Psoas muscle (tissue), 7 donors: ENCODE measurements at regions not wholly inside any gene's neighbourhood (a gene's known extent, or its start where the extent isn't known, plus 50 kb on each side); places are given as distances from the start of the nearest gene placed in this dataset.

ENCODE experiments used
- ATAC-seq, 4 donors: fragments of 200-7000 bp; cut with Tn5 transposase; one replicate each; pipeline ENCODE4 v1.9.1; 2020; ENCODE audit warnings: moderate library complexity in 3 of 4, mild to moderate bottlenecking in 2 of 4
- DNase-seq, 2 donors: peaks; one replicate each; pipeline ENCODE4 v3.0.0-alpha.2; 2020
- H3K27ac ChIP-seq: fragments of 200-600 bp; one replicate; pipeline ENCODE4 v1.8.0; 2022
- H3K27me3 ChIP-seq, 3 donors: fragments of 200-600 bp in 1 of 3; one replicate each; pipeline versions ENCODE4 v1.6.1 to v1.8.0; 2013 to 2022; ENCODE audit warnings: low read length in 2 of 3, mild to moderate bottlenecking in 2 of 3, moderate library complexity in 1 of 3; ENCODE audit not compliant: insufficient read depth in 3 of 3
- H3K36me3 ChIP-seq, 2 donors: fragments of 200-600 bp in 1 of 2; one replicate each; pipeline versions ENCODE4 v1.6.1 to v1.8.0; 2013 to 2022; ENCODE audit warnings: low read depth in 1 of 2, mild to moderate bottlenecking in 1 of 2, moderate library complexity in 1 of 2; ENCODE audit not compliant: insufficient read depth in 1 of 2
- H3K4me1 ChIP-seq: fragments of 200-600 bp; one replicate; pipeline ENCODE4 v1.8.0; 2022
- H3K4me3 ChIP-seq: fragments of 200-600 bp; one replicate; pipeline ENCODE4 v1.8.0; 2022; ENCODE audit warnings: mild to moderate bottlenecking
- H3K9me3 ChIP-seq: fragments of 200-600 bp; one replicate; pipeline ENCODE4 v1.8.0; 2022
- WGBS, 3 donors: extraction: QIAGEN DNeasy Blood & Tissue Kit; methylation state at CpG; one replicate each; pipeline versions ENCODE4 v1.1.6 to v1.1.7; 2013; 5-methylcytosine and 5-hydroxymethylcytosine counted together
- intact Hi-C, 2 donors: fragments of 100-400 bp; cut with DNase I; formaldehyde crosslinking; loops; one replicate each; pipeline versions ENCODE4 v1.11.0 to v1.14.2; 2022
- TF ChIP-seq, protein P1 (sequence below): fragments of 200-600 bp; IDR thresholded peaks from one replicate; pipeline ENCODE4 v1.8.0; 2022; ENCODE audit warnings: antibody characterized with exemption
- donor health status: healthy with polysubstance abuse.
- donor health status: DM: no; HTN: no; CAD: no; lungs with moderate emphysema.
- donor health status: Bipolar disorder and iron deficiency.
- donor health status: healthy.
- donor health status: DM: yes; HTN: yes; CAD: no.
- donor health status: DM: no; HTN: no; CAD: no.
- donor health status: DM: yes; HTN: yes; CAD: no.

DNA sequence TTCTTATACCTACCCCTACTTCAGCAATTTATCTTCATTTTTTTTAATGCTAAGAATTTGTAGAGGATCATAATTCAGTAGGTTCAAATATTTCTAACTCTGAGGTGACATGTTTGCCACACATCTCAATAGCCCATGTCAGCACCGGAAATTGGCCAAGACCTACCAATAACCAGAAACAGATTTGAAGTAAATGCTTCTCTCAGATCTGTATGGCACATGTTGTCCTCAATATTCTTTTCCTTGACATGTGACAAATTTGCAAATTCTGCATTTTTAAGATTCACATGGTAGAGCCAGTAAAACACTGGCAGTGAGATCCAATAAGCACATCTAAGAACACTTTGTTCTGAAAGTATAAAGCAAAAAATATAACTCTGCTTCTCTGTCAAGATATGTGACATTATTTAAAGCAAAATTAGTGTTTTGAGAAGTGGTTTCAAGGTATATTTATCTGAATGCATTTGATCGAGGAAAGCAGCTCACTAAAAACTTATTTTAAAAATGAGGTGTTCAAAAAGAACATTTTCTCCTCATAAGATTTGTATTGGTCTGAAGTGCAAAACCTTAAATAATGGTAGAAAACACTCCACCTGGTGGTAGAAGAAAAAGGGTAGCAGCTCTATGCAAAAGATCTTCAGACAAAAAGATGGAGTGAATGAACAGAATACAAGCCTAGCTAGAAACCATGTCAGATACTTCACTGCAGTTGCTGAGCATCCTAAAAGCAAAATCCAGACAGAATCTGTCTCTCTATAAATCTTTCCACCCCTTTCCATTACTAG lies 513.8 kb upstream of the FAM241A start:
- Histone ChIP-seq H3K9me3 (no peaks in the 10 kb centered on the region), H3K27me3 (no peaks in the 10 kb centered on the region), H3K4me1 (no peaks in the 10 kb centered on the region), H3K4me3 (no peak overlapping the region), H3K27ac (no peak overlapping the region), H3K36me3 (no peaks in the 10 kb centered on the region)
- DNase-seq, result no peak
- intact Hi-C loops, result loop anchor here in 1 of 2 donors (10.0 kb wide), 1 partner anchor 997 kb away; no protein-coding TSS in a partner anchor
- no peak for ATAC-seq
- WGBS, 3 donors, result 66 to 71% (median 68%) methylated on average over 2 of the region's 2 CpGs
- TF ChIP-seq, protein P1, sequence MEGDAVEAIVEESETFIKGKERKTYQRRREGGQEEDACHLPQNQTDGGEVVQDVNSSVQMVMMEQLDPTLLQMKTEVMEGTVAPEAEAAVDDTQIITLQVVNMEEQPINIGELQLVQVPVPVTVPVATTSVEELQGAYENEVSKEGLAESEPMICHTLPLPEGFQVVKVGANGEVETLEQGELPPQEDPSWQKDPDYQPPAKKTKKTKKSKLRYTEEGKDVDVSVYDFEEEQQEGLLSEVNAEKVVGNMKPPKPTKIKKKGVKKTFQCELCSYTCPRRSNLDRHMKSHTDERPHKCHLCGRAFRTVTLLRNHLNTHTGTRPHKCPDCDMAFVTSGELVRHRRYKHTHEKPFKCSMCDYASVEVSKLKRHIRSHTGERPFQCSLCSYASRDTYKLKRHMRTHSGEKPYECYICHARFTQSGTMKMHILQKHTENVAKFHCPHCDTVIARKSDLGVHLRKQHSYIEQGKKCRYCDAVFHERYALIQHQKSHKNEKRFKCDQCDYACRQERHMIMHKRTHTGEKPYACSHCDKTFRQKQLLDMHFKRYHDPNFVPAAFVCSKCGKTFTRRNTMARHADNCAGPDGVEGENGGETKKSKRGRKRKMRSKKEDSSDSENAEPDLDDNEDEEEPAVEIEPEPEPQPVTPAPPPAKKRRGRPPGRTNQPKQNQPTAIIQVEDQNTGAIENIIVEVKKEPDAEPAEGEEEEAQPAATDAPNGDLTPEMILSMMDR, result no peak

- no peak overlapping the region for H3K4me3 ChIP-seq
- DNase-seq (no peak), ATAC-seq (no peak)
- intact Hi-C loops, result loop anchor here in 1 of 2 donors (10.0 kb wide), 1 partner anchor 998 kb away; no protein-coding TSS in a partner anchor
- no peaks in the 10 kb centered on the region for H3K9me3 ChIP-seq
- WGBS, 3 donors, result 72 to 95% (median 75%) methylated on average over 1 of the region's 1 CpG
- H3K36me3 ChIP-seq, result no peaks in the 10 kb centered on the region
- H3K27me3 ChIP-seq, result no peaks in the 10 kb centered on the region
- H3K4me1 ChIP-seq, result no peaks in the 10 kb centered on the region
- no peak overlapping the region for H3K27ac ChIP-seq
- TF ChIP-seq, protein P1, result no peak
Observed at GRCh38 chr4:111632641-111633151, 512.6 kb upstream of the FAM241A start.

GRCh38 chr4:111633663-111634266 lies 511.5 kb upstream of the FAM241A start:
- intact Hi-C loops, result loop anchor here in 1 of 2 donors (10.0 kb wide), 1 partner anchor 999 kb away; no protein-coding TSS in a partner anchor
- DNase-seq, result no peak
- Histone ChIP-seq H3K27ac (no peak overlapping the region), H3K36me3 (no peaks in the 10 kb centered on the region), H3K9me3 (no peaks in the 10 kb centered on the region), H3K27me3 (no peaks in the 10 kb centered on the region), H3K4me3 (no peak overlapping the region), H3K4me1 (no peaks in the 10 kb centered on the region)
- WGBS, 3 donors, result 83 to 95% (median 87%) methylated on average over 7 of the region's 7 CpGs
- TF ChIP-seq, protein P1, result no peak
- no peak for ATAC-seq

DNA sequence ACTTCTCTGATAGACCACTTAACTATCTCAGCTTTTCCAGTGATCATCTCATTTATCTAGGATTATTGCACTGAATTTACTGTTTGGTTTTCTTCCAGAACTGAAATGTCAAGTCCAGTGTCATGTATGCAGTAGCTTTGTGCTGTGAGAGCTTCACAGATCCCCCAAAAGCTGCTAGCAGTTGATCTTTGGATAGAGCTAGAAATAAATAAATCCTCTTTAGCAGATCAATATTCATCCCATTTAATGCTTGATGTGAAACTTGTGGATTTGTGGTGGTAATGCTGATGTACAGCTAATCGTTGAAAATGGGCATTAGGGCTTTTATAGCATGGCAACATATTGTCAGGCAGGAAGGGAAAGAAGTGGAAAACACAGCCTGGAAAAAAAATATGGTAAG lies 509.6 kb upstream of the FAM241A start:
- TF ChIP-seq, protein P1, result no peak
- Histone ChIP-seq H3K4me1 (no peaks in the 10 kb centered on the region), H3K27me3 (no peaks in the 10 kb centered on the region), H3K9me3 (no peaks in the 10 kb centered on the region), H3K36me3 (no peaks in the 10 kb centered on the region), H3K27ac (no peak overlapping the region), H3K4me3 (no peak overlapping the region)
- no peak for DNase-seq
- intact Hi-C loops, result loop anchor here in 1 of 2 donors (10.0 kb wide), 1 partner anchor 1001 kb away; no protein-coding TSS in a partner anchor
- no peak for ATAC-seq
- 55 to 58% (median 55%) methylated on average over 1 of the region's 1 CpG for WGBS, 3 donors
